ENCODE measurements at regions not wholly inside any gene's neighbourhood (a gene's known extent, or its start where the extent isn't known, plus 50 kb on each side); places are given as distances from the start of the nearest gene placed in this dataset.

GRCh38 chr22:19663821-19664355 lies 50.4 kb upstream of the SEPTIN5 start (continued):
- no peak for TF ChIP-seq ZNF639 (CRISPR knock-in tag; conservative IDR thresholded peaks at IDR 0.05 in 1 of 2, IDR thresholded peaks at IDR 0.05 in 1 of 2)
- TF ChIP-seq ZNF232 (CRISPR knock-in tag; IDR thresholded peaks at IDR 0.05): no peak
- no peak for TF ChIP-seq USF1 (CRISPR knock-in tag; IDR thresholded peaks at IDR 0.05)
- TF ChIP-seq GTF2A2 (tag; IDR thresholded peaks at IDR 0.05): no peak
- TF ChIP-seq ZFP36 (IDR thresholded peaks at IDR 0.05; ENCODE audit: low read depth, low read length, partially characterized antibody): no peak
- peak; percentile 60; the same call in 1 of the 2 replicates for TF ChIP-seq ZNF263 (CRISPR knock-in tag; IDR thresholded peaks at IDR 0.05; ENCODE audit: borderline replicate concordance)
- TF ChIP-seq SMARCA4 (IDR thresholded peaks at IDR 0.05): no peak
- no peak for TF ChIP-seq KLF1 (tag; IDR thresholded peaks at IDR 0.05)
- no peak for TF ChIP-seq E2F4 (CRISPR knock-in tag; IDR thresholded peaks at IDR 0.05; ENCODE audit: low read depth)
- no peak for TF ChIP-seq PYGO2 (tag; IDR thresholded peaks at IDR 0.05)
- TF ChIP-seq ZNF668 (CRISPR knock-in tag; IDR thresholded peaks at IDR 0.05): no peak
- TF ChIP-seq OTX1 (CRISPR knock-in tag; IDR thresholded peaks at IDR 0.05): no peak
- TF ChIP-seq EHMT2 (IDR thresholded peaks at IDR 0.05): no peak
- TF ChIP-seq MAFK (IDR thresholded peaks at IDR 0.05; ENCODE audit: low read length): no peak
- TF ChIP-seq RBBP5 (IDR thresholded peaks at IDR 0.05; ENCODE audit: borderline replicate concordance, insufficient read depth, low read length, poor library complexity, severe bottlenecking): no peak
- TF ChIP-seq TFAP4 (CRISPR knock-in tag; IDR thresholded peaks at IDR 0.05; ENCODE audit: borderline replicate concordance): peak; percentile 46; the same call in 1 of the 2 replicates
- TF ChIP-seq RCOR1 (IDR thresholded peaks at IDR 0.05; ENCODE audit: borderline replicate concordance in 1 of 2, low read depth in 2 of 2, low read length in 2 of 2): 0 out of 4 replicates have a peak, but pooled peaks of 1 of the 2 experiments have one; percentile 47
- no peak for TF ChIP-seq CHD1 (IDR thresholded peaks at IDR 0.05; ENCODE audit: low read length)
- no peak for TF ChIP-seq ETS1 (conservative IDR thresholded peaks at IDR 0.05; ENCODE audit: control insufficient read depth, low read depth, low read length)
- TF ChIP-seq ZNF551 (CRISPR knock-in tag; IDR thresholded peaks at IDR 0.05): no peak
- no peak for TF ChIP-seq SOX6 (IDR thresholded peaks at IDR 0.05)
- TF ChIP-seq MYC (IDR thresholded peaks at IDR 0.05; ENCODE audit: low read depth, low read length): peak; percentile 40; the same call in 1 of the 2 replicates
- no peak for TF ChIP-seq MYC (CRISPR knock-in tag; IDR thresholded peaks at IDR 0.05; ENCODE audit: borderline replicate concordance, low read depth)
- no peak for TF ChIP-seq GTF2F1 (IDR thresholded peaks at IDR 0.05; ENCODE audit: low read depth, low read length)
- no peak for TF ChIP-seq ARNT (IDR thresholded peaks at IDR 0.05)
